Endodermal cell (in vitro differentiated cells): ENCODE measurements at regions not wholly inside any gene's neighbourhood (a gene's known extent, or its start where the extent isn't known, plus 50 kb on each side); places are given as distances from the start of the nearest gene placed in this dataset.

Experiments
- DNase-seq: peaks from one replicate; pipeline ENCODE4 v3.0.0-alpha.2; 2017
- H3K27ac ChIP-seq: 2 replicates; pipeline ENCODE4 v1.5.1; 2013; ENCODE audit warnings: mild to moderate bottlenecking, low read depth, low read length, moderate library complexity
- H3K27me3 ChIP-seq: 2 replicates; pipeline ENCODE4 v1.6.1; 2013; ENCODE audit warnings: mild to moderate bottlenecking, low read length, moderate library complexity; ENCODE audit not compliant: insufficient read depth, control insufficient read depth, poor library complexity, severe bottlenecking
- H3K36me3 ChIP-seq: 2 replicates; pipeline ENCODE4 v1.7.0; 2013; ENCODE audit warnings: mild to moderate bottlenecking, low read length, moderate library complexity; ENCODE audit not compliant: control insufficient read depth, insufficient read depth
- H3K4me1 ChIP-seq: one replicate; pipeline ENCODE4 v1.7.0; 2013; ENCODE audit warnings: low read length; ENCODE audit not compliant: control insufficient read depth, insufficient read depth
- H3K4me3 ChIP-seq: 2 replicates; pipeline ENCODE4 v1.5.1; 2013; ENCODE audit warnings: mild to moderate bottlenecking, low read length, moderate library complexity
- H3K9ac ChIP-seq: 2 replicates; pipeline ENCODE4 v1.6.1; 2013; ENCODE audit warnings: mild to moderate bottlenecking, low read length, moderate library complexity; ENCODE audit not compliant: poor library complexity, severe bottlenecking; ENCODE audit errors: extremely low read depth
- H3K9me3 ChIP-seq: 2 replicates; pipeline ENCODE4 v1.6.1; 2013; ENCODE audit warnings: mild to moderate bottlenecking, low read length, moderate library complexity; ENCODE audit not compliant: control insufficient read depth
- H3K27ac Mint-ChIP-seq: 2 replicates; pipeline ENCODE4 v1.8.0; 2020; ENCODE audit warnings: mixed read lengths
- H3K27me3 Mint-ChIP-seq: 2 replicates; pipeline ENCODE4 v1.8.0; 2021; ENCODE audit warnings: mild to moderate bottlenecking, mixed read lengths; ENCODE audit not compliant: insufficient read depth
- H3K36me3 Mint-ChIP-seq: 2 replicates; pipeline ENCODE4 v1.8.0; 2020; ENCODE audit warnings: low read depth, mixed read lengths
- H3K4me1 Mint-ChIP-seq: 2 replicates; pipeline ENCODE4 v1.8.0; 2020; ENCODE audit warnings: mixed read lengths
- H3K4me3 Mint-ChIP-seq: 2 replicates; pipeline ENCODE4 v1.8.0; 2020; ENCODE audit warnings: mild to moderate bottlenecking, moderate library complexity, mixed read lengths
- H3K9me3 Mint-ChIP-seq: 2 replicates; pipeline ENCODE4 v1.8.0; 2020; ENCODE audit warnings: mild to moderate bottlenecking, mixed read lengths
- WGBS, 2 experiments: methylation state at CpG; one replicate each; pipeline versions ENCODE4 v1.1.5 to v1.1.7; 2013; ENCODE audit warnings: missing lambda C conversion rate in 2 of 2, mixed read lengths in 1 of 2; ENCODE audit not compliant: insufficient coverage in 1 of 2, insufficient read length in 1 of 2; 5-methylcytosine and 5-hydroxymethylcytosine counted together
- TF ChIP-seq, protein P1 (sequence below): fragments of 200-600 bp; sonication (generic); conservative IDR thresholded peaks from 2 replicates; pipeline ENCODE4 v1.5.0; 2021; ENCODE audit warnings: antibody characterized with exemption, mild to moderate bottlenecking

DNA sequence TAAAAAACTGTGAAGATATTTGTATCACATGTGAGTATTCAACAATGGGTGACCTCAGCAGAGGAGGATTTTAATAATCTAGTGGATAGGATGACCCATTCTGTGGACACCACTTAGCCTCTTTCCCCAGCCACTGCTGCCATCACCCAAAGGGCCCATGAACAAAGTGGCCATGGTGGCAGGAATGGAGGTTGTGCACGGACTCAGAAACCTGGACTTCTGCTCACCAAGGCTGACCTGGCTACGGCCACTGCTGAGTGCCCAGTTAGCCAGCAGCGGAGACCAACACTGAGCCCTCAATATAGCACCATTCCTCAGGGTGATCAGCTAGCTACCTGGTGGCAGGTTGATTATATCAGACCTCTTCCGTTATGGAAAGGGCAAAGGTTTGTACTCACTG lies 1410.4 kb upstream of the CDH9 start:
- Mint-ChIP-seq H3K4me3 (no peak overlapping the region), H3K9me3 (peaks cover 20% of the 10 kb centered on the region), H3K27me3 (no peaks in the 10 kb centered on the region), H3K27ac (no peak overlapping the region), H3K4me1 (no peaks in the 10 kb centered on the region), H3K36me3 (no peaks in the 10 kb centered on the region)
- Histone ChIP-seq H3K27me3 (no peaks in the 10 kb centered on the region), H3K9me3 (peaks cover 15% of the 10 kb centered on the region), H3K4me1 (no peaks in the 10 kb centered on the region), H3K36me3 (no peaks in the 10 kb centered on the region), H3K9ac (no peak overlapping the region), H3K4me3 (no peak overlapping the region), H3K27ac (no peak overlapping the region)
- DNase-seq: no peak
- TF ChIP-seq, protein P1, sequence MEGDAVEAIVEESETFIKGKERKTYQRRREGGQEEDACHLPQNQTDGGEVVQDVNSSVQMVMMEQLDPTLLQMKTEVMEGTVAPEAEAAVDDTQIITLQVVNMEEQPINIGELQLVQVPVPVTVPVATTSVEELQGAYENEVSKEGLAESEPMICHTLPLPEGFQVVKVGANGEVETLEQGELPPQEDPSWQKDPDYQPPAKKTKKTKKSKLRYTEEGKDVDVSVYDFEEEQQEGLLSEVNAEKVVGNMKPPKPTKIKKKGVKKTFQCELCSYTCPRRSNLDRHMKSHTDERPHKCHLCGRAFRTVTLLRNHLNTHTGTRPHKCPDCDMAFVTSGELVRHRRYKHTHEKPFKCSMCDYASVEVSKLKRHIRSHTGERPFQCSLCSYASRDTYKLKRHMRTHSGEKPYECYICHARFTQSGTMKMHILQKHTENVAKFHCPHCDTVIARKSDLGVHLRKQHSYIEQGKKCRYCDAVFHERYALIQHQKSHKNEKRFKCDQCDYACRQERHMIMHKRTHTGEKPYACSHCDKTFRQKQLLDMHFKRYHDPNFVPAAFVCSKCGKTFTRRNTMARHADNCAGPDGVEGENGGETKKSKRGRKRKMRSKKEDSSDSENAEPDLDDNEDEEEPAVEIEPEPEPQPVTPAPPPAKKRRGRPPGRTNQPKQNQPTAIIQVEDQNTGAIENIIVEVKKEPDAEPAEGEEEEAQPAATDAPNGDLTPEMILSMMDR: no peak
- WGBS, 2 experiments: 90 to 100% methylated on average over 2 to 4 of the region's 4 CpGs

DNA sequence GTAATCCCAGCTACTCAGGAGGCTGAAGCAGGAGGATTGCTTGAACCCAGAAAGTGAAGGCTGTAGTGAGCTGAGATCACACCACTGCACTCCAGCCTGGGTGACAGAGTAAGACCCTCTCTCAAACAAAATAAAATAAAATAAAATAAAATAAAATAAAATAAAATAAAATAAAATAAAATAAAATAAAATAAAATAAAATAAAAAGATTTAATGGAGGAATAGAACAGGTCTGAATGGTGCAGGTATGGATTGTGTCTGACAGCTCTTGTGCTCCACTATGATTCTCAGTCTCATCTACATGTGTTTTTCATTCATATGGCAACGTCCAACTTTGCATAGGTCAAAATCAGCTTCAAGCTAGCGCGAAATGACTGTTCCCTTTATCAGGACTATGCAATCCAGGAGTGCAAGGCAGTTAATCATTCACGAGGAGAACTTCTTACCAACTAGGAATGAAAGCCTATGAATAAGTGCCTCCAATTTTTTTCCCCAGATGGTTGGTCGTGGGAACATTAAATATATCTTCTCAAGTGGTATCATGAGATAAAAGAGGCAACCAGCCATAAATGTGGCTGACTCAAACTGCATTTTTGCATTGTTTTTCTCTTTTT lies 1392.3 kb upstream of the CDH9 start:
- Histone ChIP-seq H3K36me3 (no peaks in the 10 kb centered on the region), H3K27me3 (no peaks in the 10 kb centered on the region), H3K4me1 (no peaks in the 10 kb centered on the region), H3K27ac (no peak overlapping the region), H3K4me3 (peak overlapping the region; percentile 50), H3K9ac (no peak overlapping the region), H3K9me3 (peaks cover 23% of the 10 kb centered on the region)
- no peaks in the 10 kb centered on the region for H3K4me1 Mint-ChIP-seq
- no peak overlapping the region for H3K4me3 Mint-ChIP-seq
- peaks cover 2% of the 10 kb centered on the region for H3K27me3 Mint-ChIP-seq
- H3K9me3 Mint-ChIP-seq: peaks cover 23% of the 10 kb centered on the region
- TF ChIP-seq, protein P1: no peak
- no peak overlapping the region for H3K27ac Mint-ChIP-seq
- peaks cover 3% of the 10 kb centered on the region for H3K36me3 Mint-ChIP-seq
- no peak for DNase-seq
- WGBS, 2 experiments: 91 to 98% methylated on average over 5 of the region's 5 CpGs

- Histone ChIP-seq H3K9me3 (peaks cover 13% of the 10 kb centered on the region), H3K36me3 (no peaks in the 10 kb centered on the region), H3K9ac (no peak overlapping the region), H3K27me3 (no peaks in the 10 kb centered on the region), H3K27ac (no peak overlapping the region), H3K4me3 (no peak overlapping the region), H3K4me1 (no peaks in the 10 kb centered on the region)
- TF ChIP-seq, protein P1: no peak
- H3K27me3 Mint-ChIP-seq: no peaks in the 10 kb centered on the region
- H3K27ac Mint-ChIP-seq: no peak overlapping the region
- DNase-seq: no peak
- 95% methylated on average over 3 of the region's 3 CpGs; no CpG with 5 or more reads in 1 of the 2 experiments for WGBS, 2 experiments
- H3K9me3 Mint-ChIP-seq: peaks cover 22% of the 10 kb centered on the region
- H3K36me3 Mint-ChIP-seq: no peaks in the 10 kb centered on the region
- no peak overlapping the region for H3K4me3 Mint-ChIP-seq
- no peaks in the 10 kb centered on the region for H3K4me1 Mint-ChIP-seq
Observed at GRCh38 chr5:28421141-28421540, 1382.8 kb upstream of the CDH9 start.
